NCI-H1105 treated with DMSO at 0.1 percent for 48 hours (cell line): ENCODE measurements at regions not wholly inside any gene's neighbourhood (a gene's known extent, or its start where the extent isn't known, plus 50 kb on each side); places are given as distances from the start of the nearest gene placed in this dataset.
"Not testable (repeated sequence)": the region's sequence is repeated elsewhere in the genome, so short reads cannot be mapped to it uniquely, and the experiment has no call there.

Experiments used
- DNase-seq: peaks from one replicate; lab custom pipeline; 2025; lab: John Stamatoyannopoulos, UW

GRCh38 chr3:8311321-8311720 is 190.3 kb upstream of the LMCD1 start:
- no peak for DNase-seq

GRCh38 chr3:8312685-8313084 is 188.9 kb upstream of the LMCD1 start:
- no peak for DNase-seq

GRCh38 chr3:8313560-8314267 is 187.9 kb upstream of the LMCD1 start:
- DNase-seq, result no peak

- DNase-seq, result not testable (repeated sequence)
Measured at GRCh38 chr3:8315526-8315925, 186.1 kb upstream of the LMCD1 start.

- DNase-seq, result peak; percentile 10
Measured at GRCh38 chr3:8317661-8318649, 183.7 kb upstream of the LMCD1 start.

- no peak for DNase-seq
Measured at GRCh38 chr3:8319935-8320634, 181.5 kb upstream of the LMCD1 start.

GRCh38 chr3:8320711-8321458 is 180.7 kb upstream of the LMCD1 start:
- no peak for DNase-seq

- no peak for DNase-seq
Measured at GRCh38 chr3:8324747-8325146, 176.9 kb upstream of the LMCD1 start.

- no peak for DNase-seq
Measured at GRCh38 chr3:8325306-8325705, 176.3 kb upstream of the LMCD1 start.

GRCh38 chr3:8325833-8326232 is 175.8 kb upstream of the LMCD1 start:
- DNase-seq, result not testable (repeated sequence)

- DNase-seq, result peak; percentile 61
Measured at GRCh38 chr3:8327739-8328138, 173.9 kb upstream of the LMCD1 start.

- peak; percentile 85 for DNase-seq
Measured at GRCh38 chr3:8328967-8329366, 172.7 kb upstream of the LMCD1 start.

- DNase-seq, result no peak
Measured at GRCh38 chr3:8329598-8329997, 172.0 kb upstream of the LMCD1 start.

- no peak for DNase-seq
Measured at GRCh38 chr3:8336456-8336855, 165.2 kb upstream of the LMCD1 start.

- no peak for DNase-seq
Measured at GRCh38 chr3:8338424-8338823, 163.2 kb upstream of the LMCD1 start.

GRCh38 chr3:8341821-8342247 is 159.8 kb upstream of the LMCD1 start:
- DNase-seq, result no peak

- DNase-seq, result no peak
Measured at GRCh38 chr3:8343058-8343457, 158.6 kb upstream of the LMCD1 start.

- DNase-seq, result no peak
Measured at GRCh38 chr3:8345398-8345797, 156.2 kb upstream of the LMCD1 start.

GRCh38 chr3:8348076-8348475 is 153.5 kb upstream of the LMCD1 start:
- DNase-seq, result no peak

GRCh38 chr3:8352475-8352874 is 149.1 kb upstream of the LMCD1 start:
- DNase-seq, result no peak

GRCh38 chr3:8353364-8353763 is 148.3 kb upstream of the LMCD1 start:
- DNase-seq, result no peak

- DNase-seq, result no peak
Measured at GRCh38 chr3:8355346-8355745, 146.3 kb upstream of the LMCD1 start.
